ENCODE measurements at regions not wholly inside any gene's neighbourhood (a gene's known extent, or its start where the extent isn't known, plus 50 kb on each side); places are given as distances from the start of the nearest gene placed in this dataset.

DNA sequence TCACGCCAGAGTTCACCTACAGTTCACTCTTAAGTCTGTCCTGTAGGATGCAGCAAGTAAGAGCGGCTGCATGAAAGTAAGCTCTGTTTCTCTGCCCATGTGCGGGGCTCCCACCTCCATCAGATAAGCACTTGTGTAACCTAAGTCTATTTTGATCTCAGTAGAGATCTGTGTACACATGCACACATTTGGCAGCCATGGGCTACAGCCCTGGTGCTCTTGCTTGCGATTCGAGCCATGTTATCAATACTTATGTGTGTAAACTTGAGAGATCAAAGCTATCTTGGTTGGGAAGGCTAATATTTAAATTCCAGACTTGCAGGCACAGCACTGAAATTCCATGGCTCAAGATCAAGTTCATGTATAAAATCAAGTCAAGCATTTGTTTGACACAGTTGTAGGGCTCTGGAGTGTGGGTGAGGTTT, 244.7 kb upstream of the FGGY start:
- no peaks in the 10 kb centered on the region for H3K9me3 ChIP-seq (ENCODE audit: low read length)
- no peak overlapping the region for H3K4me2 ChIP-seq (ENCODE audit: low read depth, low read length, poor library complexity, severe bottlenecking)
- no peak overlapping the region for H2AFZ ChIP-seq (ENCODE audit: low read length)
- no peaks in the 10 kb centered on the region for H3K4me1 ChIP-seq (ENCODE audit: low read length)
- H3K9ac ChIP-seq (ENCODE audit: low read length): no peak overlapping the region
- H3K27me3 ChIP-seq (ENCODE audit: low read length): no peaks in the 10 kb centered on the region
- no peaks in the 10 kb centered on the region for H3K36me3 ChIP-seq (ENCODE audit: insufficient read depth, low read length)
- no peak for DNase-seq
- H4K20me1 ChIP-seq (ENCODE audit: insufficient read depth, low read depth, low read length): no peaks in the 10 kb centered on the region
- no peaks in the 10 kb centered on the region for H3K79me2 ChIP-seq (ENCODE audit: low read length)
- no peak overlapping the region for H3K27ac ChIP-seq (ENCODE audit: low read length)
- no peaks in the 10 kb centered on the region for H3K9me2 ChIP-seq (replicated peaks; ENCODE audit: insufficient read depth, low read length)
- H3K4me3 ChIP-seq (ENCODE audit: low read length): no peak overlapping the region

GRCh38 chr1:59054172-59054571, 242.7 kb upstream of the FGGY start:
- no peaks in the 10 kb centered on the region for H3K79me2 ChIP-seq (ENCODE audit: low read length)
- no peaks in the 10 kb centered on the region for H3K9me2 ChIP-seq (replicated peaks; ENCODE audit: insufficient read depth, low read length)
- H2AFZ ChIP-seq (ENCODE audit: low read length): no peak overlapping the region
- no peak overlapping the region for H3K9ac ChIP-seq (ENCODE audit: low read length)
- no peaks in the 10 kb centered on the region for H3K4me1 ChIP-seq (ENCODE audit: low read length)
- DNase-seq: no peak
- no peak overlapping the region for H3K4me3 ChIP-seq (ENCODE audit: low read length)
- no peak overlapping the region for H3K27ac ChIP-seq (ENCODE audit: low read length)
- no peaks in the 10 kb centered on the region for H4K20me1 ChIP-seq (ENCODE audit: insufficient read depth, low read depth, low read length)
- no peaks in the 10 kb centered on the region for H3K9me3 ChIP-seq (ENCODE audit: low read length)
- no peaks in the 10 kb centered on the region for H3K36me3 ChIP-seq (ENCODE audit: insufficient read depth, low read length)
- no peak overlapping the region for H3K4me2 ChIP-seq (ENCODE audit: low read depth, low read length, poor library complexity, severe bottlenecking)
- no peaks in the 10 kb centered on the region for H3K27me3 ChIP-seq (ENCODE audit: low read length)

GRCh38 chr1:59055908-59056719, 240.8 kb upstream of the FGGY start:
- no peak overlapping the region for H3K4me3 ChIP-seq (ENCODE audit: low read length)
- H4K20me1 ChIP-seq (ENCODE audit: insufficient read depth, low read depth, low read length): no peaks in the 10 kb centered on the region
- H3K4me1 ChIP-seq (ENCODE audit: low read length): no peaks in the 10 kb centered on the region
- H3K27ac ChIP-seq (ENCODE audit: low read length): no peak overlapping the region
- no peaks in the 10 kb centered on the region for H3K9me2 ChIP-seq (replicated peaks; ENCODE audit: insufficient read depth, low read length)
- DNase-seq: no peak
- no peak overlapping the region for H3K9ac ChIP-seq (ENCODE audit: low read length)
- H3K27me3 ChIP-seq (ENCODE audit: low read length): no peaks in the 10 kb centered on the region
- H3K79me2 ChIP-seq (ENCODE audit: low read length): no peaks in the 10 kb centered on the region
- H3K36me3 ChIP-seq (ENCODE audit: insufficient read depth, low read length): no peaks in the 10 kb centered on the region
- H3K9me3 ChIP-seq (ENCODE audit: low read length): no peaks in the 10 kb centered on the region
- H3K4me2 ChIP-seq (ENCODE audit: low read depth, low read length, poor library complexity, severe bottlenecking): no peak overlapping the region
- H2AFZ ChIP-seq (ENCODE audit: low read length): no peak overlapping the region

GRCh38 chr1:59057211-59057694, 239.6 kb upstream of the FGGY start:
- H3K9me3 ChIP-seq (ENCODE audit: low read length): no peaks in the 10 kb centered on the region
- H3K9ac ChIP-seq (ENCODE audit: low read length): no peak overlapping the region
- H3K4me2 ChIP-seq (ENCODE audit: low read depth, low read length, poor library complexity, severe bottlenecking): no peak overlapping the region
- no peaks in the 10 kb centered on the region for H3K36me3 ChIP-seq (ENCODE audit: insufficient read depth, low read length)
- H3K4me3 ChIP-seq (ENCODE audit: low read length): no peak overlapping the region
- no peaks in the 10 kb centered on the region for H3K27me3 ChIP-seq (ENCODE audit: low read length)
- H3K9me2 ChIP-seq (replicated peaks; ENCODE audit: insufficient read depth, low read length): no peaks in the 10 kb centered on the region
- DNase-seq: no peak
- no peak overlapping the region for H2AFZ ChIP-seq (ENCODE audit: low read length)
- no peaks in the 10 kb centered on the region for H4K20me1 ChIP-seq (ENCODE audit: insufficient read depth, low read depth, low read length)
- no peaks in the 10 kb centered on the region for H3K79me2 ChIP-seq (ENCODE audit: low read length)
- H3K27ac ChIP-seq (ENCODE audit: low read length): no peak overlapping the region
- H3K4me1 ChIP-seq (ENCODE audit: low read length): no peaks in the 10 kb centered on the region

GRCh38 chr1:59057796-59058195, 239.1 kb upstream of the FGGY start:
- DNase-seq: no peak
- Histone ChIP-seq H3K4me2 (ENCODE audit: low read depth, low read length, poor library complexity, severe bottlenecking) (no peak overlapping the region), H3K79me2 (ENCODE audit: low read length) (no peaks in the 10 kb centered on the region)

DNA sequence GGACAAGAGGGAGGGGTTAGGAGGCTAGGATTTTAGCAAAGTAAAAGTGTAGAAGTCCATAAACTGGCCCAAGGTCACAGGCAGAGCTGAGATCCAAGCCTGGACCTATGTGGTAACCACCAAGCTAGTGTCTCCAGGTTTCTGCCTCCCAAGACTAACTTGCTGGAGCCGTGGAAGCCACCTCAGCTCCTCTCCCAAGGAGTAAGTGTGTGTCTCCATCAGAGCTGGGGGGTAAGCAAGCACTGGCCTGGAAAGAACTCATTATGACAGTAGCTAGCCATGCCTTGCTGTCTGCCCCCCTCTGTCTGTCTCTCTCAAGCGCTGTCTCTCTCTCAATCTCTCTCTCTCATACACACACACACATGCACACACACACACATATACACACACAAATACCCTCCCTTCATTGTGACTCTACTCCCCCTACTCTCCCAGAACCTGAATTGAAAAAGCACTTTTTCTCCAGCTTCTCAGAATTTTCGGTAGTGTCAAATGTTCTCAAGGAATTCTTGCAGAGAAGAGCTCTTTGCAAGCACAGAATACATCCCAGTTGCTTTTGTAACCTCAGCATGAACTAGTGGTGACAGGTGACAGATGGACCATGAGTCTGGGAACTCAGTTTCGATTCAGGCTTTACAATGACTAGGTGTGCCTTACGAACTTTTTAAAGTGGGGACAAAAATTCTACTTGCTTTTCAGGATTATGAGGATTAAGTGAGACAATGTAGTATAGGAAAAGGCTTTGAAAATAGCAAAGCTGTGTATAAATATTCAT, 238.0 kb upstream of the FGGY start:
- Histone ChIP-seq H3K9me3 (ENCODE audit: low read length) (no peaks in the 10 kb centered on the region), H4K20me1 (ENCODE audit: insufficient read depth, low read depth, low read length) (no peaks in the 10 kb centered on the region), H3K4me2 (ENCODE audit: low read depth, low read length, poor library complexity, severe bottlenecking) (no peak overlapping the region), H3K36me3 (ENCODE audit: insufficient read depth, low read length) (no peaks in the 10 kb centered on the region), H2AFZ (ENCODE audit: low read length) (no peak overlapping the region), H3K9ac (ENCODE audit: low read length) (no peak overlapping the region), H3K27ac (ENCODE audit: low read length) (no peak overlapping the region), H3K79me2 (ENCODE audit: low read length) (no peaks in the 10 kb centered on the region), H3K4me1 (ENCODE audit: low read length) (no peaks in the 10 kb centered on the region), H3K27me3 (ENCODE audit: low read length) (no peaks in the 10 kb centered on the region), H3K4me3 (ENCODE audit: low read length) (no peak overlapping the region), H3K9me2 (replicated peaks; ENCODE audit: insufficient read depth, low read length) (no peaks in the 10 kb centered on the region)
- no peak for DNase-seq

More at GRCh38 chr1:59057796-59058195, 239.1 kb upstream of the FGGY start:
- Histone ChIP-seq H3K27me3 (ENCODE audit: low read length) (no peaks in the 10 kb centered on the region), H2AFZ (ENCODE audit: low read length) (no peak overlapping the region), H3K36me3 (ENCODE audit: insufficient read depth, low read length) (no peaks in the 10 kb centered on the region), H3K4me3 (ENCODE audit: low read length) (no peak overlapping the region), H3K9ac (ENCODE audit: low read length) (no peak overlapping the region), H4K20me1 (ENCODE audit: insufficient read depth, low read depth, low read length) (no peaks in the 10 kb centered on the region), H3K27ac (ENCODE audit: low read length) (no peak overlapping the region), H3K4me1 (ENCODE audit: low read length) (no peaks in the 10 kb centered on the region), H3K9me2 (replicated peaks; ENCODE audit: insufficient read depth, low read length) (no peaks in the 10 kb centered on the region), H3K9me3 (ENCODE audit: low read length) (no peaks in the 10 kb centered on the region)

GRCh38 chr1:59061876-59062275, 235.0 kb upstream of the FGGY start:
- no peak for DNase-seq
- Histone ChIP-seq H3K79me2 (ENCODE audit: low read length) (no peaks in the 10 kb centered on the region), H4K20me1 (ENCODE audit: insufficient read depth, low read depth, low read length) (no peaks in the 10 kb centered on the region), H3K36me3 (ENCODE audit: insufficient read depth, low read length) (no peaks in the 10 kb centered on the region), H3K4me2 (ENCODE audit: low read depth, low read length, poor library complexity, severe bottlenecking) (no peak overlapping the region), H3K27ac (ENCODE audit: low read length) (no peak overlapping the region), H3K9ac (ENCODE audit: low read length) (no peak overlapping the region), H3K27me3 (ENCODE audit: low read length) (no peaks in the 10 kb centered on the region), H3K9me3 (ENCODE audit: low read length) (no peaks in the 10 kb centered on the region), H3K9me2 (replicated peaks; ENCODE audit: insufficient read depth, low read length) (no peaks in the 10 kb centered on the region), H3K4me3 (ENCODE audit: low read length) (no peak overlapping the region), H2AFZ (ENCODE audit: low read length) (no peak overlapping the region), H3K4me1 (ENCODE audit: low read length) (no peaks in the 10 kb centered on the region)

- no peak for DNase-seq
- Histone ChIP-seq H3K79me2 (ENCODE audit: low read length) (no peaks in the 10 kb centered on the region), H3K4me2 (ENCODE audit: low read depth, low read length, poor library complexity, severe bottlenecking) (no peak overlapping the region), H3K27ac (ENCODE audit: low read length) (no peak overlapping the region), H3K4me3 (ENCODE audit: low read length) (no peak overlapping the region), H3K9ac (ENCODE audit: low read length) (no peak overlapping the region), H3K9me2 (replicated peaks; ENCODE audit: insufficient read depth, low read length) (no peaks in the 10 kb centered on the region), H3K36me3 (ENCODE audit: insufficient read depth, low read length) (no peaks in the 10 kb centered on the region), H3K4me1 (ENCODE audit: low read length) (no peaks in the 10 kb centered on the region), H4K20me1 (ENCODE audit: insufficient read depth, low read depth, low read length) (no peaks in the 10 kb centered on the region), H3K9me3 (ENCODE audit: low read length) (no peaks in the 10 kb centered on the region), H3K27me3 (ENCODE audit: low read length) (no peaks in the 10 kb centered on the region), H2AFZ (ENCODE audit: low read length) (no peak overlapping the region)
Measured at GRCh38 chr1:59062743-59063142, 234.2 kb upstream of the FGGY start.

All from Karpas-422 (cell line).